GM04504 (cell line): ENCODE measurements at regions not wholly inside any gene's neighbourhood (a gene's known extent, or its start where the extent isn't known, plus 50 kb on each side); places are given as distances from the start of the nearest gene placed in this dataset.
"Not testable (repeated sequence)": the region's sequence is repeated elsewhere in the genome, so short reads cannot be mapped to it uniquely, and the experiment has no call there.

Experiments
- DNase-seq: peaks from one replicate; pipeline ENCODE4 v3.0.0-alpha.2; 2012; ENCODE audit warnings: low read depth

DNA sequence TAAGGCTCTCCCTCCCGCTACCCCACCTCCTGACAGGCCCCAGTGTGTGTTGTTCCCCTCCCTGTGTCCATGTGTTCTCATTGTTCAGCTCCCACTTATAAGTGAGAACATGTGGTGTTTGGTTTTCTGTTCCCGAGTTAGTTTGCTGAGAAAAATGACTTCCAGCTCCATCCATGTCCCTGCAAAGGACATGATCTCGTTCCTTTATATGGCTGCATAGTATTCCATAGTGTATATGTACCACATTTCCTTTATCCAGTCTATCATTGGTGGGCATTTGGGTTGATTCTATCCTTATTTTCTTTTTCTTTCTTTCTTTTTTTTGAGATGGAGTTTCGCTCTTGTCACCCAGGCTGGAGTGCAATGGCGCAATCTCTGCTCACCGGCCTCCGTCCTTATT, 57.8 kb upstream of the RASSF3 start:
- DNase-seq, result not testable (repeated sequence)

DNA sequence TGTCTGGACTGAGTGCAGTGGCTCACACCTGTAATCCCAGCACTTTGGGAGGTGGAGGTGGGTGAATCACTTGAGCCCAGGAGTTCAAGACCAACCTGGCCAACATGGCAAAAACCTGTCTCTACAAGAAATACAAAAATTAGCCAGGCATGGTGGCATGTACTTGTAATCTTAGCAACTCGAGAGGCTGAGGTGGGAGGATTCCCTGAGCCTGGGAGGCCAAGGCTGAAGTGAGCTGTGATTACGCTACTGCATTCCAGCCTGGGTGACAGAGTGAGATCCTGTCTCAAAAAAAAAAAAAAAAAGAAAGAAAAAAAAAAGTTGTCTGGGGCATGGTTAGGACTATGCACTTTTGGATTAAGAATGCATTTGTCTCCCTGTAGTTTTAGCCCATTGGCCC, 56.6 kb upstream of the RASSF3 start:
- DNase-seq, result not testable (repeated sequence)

DNA sequence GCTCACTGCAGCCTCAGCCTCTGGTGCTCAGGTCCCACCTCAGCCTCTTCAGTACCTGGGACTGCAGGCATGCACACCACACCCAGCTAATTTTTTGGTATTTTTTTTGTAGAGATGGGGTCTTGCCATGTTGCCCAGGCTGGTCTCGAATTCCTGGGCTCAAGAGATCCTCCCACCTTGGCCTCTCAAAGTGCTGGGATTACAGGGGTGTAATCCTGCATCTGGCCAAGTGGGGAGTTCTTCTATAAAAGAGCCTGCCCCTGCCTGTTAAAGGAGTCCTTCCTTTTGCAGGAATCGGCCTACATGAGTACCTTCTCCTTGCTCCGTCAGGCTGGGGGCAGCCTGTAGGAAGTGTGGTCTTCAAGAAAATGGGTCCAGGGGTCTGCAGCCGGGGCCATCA, 54.1 kb upstream of the RASSF3 start:
- no peak for DNase-seq

GRCh38 chr12:64558754-64559153, 51.5 kb upstream of the RASSF3 start:
- no peak for DNase-seq

DNA sequence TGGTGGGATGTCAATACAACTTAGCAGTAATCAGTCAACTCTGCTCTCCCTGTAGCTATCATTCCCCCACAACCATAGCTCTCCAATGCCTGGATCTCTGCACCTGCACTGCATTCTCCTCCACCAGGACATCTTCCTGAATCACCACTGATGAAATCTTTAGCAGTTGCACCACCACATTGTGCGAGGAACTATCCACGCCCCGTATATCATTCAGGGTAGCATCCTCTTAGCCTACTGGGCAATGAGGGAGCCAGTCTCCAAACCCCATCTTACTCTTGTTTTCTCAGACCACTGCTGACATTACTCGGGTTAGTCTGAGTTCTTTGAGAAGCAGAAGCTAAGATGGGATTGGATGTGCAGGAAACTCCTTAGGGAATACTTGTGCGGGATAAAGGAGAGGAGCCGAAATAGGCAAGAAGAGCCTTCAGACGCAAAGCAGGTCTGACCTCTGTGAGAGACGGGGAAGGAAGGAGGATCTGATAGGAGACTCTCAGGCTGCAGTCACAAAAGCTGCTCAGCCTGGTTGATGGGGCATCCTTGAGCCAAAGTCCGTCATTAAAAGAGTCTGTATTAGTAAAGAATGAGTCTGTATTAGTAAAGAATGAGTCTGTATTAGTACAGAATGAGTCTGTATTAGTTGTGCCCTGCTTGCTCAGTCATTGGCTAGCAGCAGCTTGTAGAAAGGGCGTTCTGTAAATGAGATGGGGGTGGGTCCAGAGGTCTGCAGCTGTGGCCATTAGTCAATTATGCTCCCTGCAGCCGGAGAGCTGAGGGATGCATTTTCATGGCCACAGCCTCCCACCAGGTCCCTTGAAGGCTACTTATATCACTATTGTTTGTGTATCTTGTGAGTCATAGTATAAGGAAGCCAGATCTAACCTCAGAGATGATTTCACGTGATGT, 49.6 kb upstream of the RASSF3 start:
- DNase-seq, result peak; percentile 51
